Spleen (tissue), 11 donors: ENCODE measurements at regions not wholly inside any gene's neighbourhood (a gene's known extent, or its start where the extent isn't known, plus 50 kb on each side); places are given as distances from the start of the nearest gene placed in this dataset.

Experiments used
- DNase-seq: peaks from one replicate; pipeline ENCODE4 v3.0.0-alpha.2; 2020
- H3K27ac ChIP-seq, 8 donors: fragments of 200-600 bp; sonication (generic) in 7 of 8; 1 replicate in 4 of 8; 2 replicates in 4 of 8; pipeline versions ENCODE4 v1.5.0 to v1.8.0; 2016 to 2021; ENCODE audit warnings: inconsistent platforms in 4 of 8, mild to moderate bottlenecking in 4 of 8, moderate library complexity in 1 of 8
- H3K27me3 ChIP-seq, 7 donors: fragments of 200-600 bp; sonication (generic) in 6 of 7; replicated peaks in 1 of 7; 1 replicate in 4 of 7; 2 replicates in 3 of 7; pipeline versions ENCODE4 v1.5.0 to v1.8.0; 2016 to 2021; ENCODE audit warnings: inconsistent platforms in 3 of 7, mild to moderate bottlenecking in 1 of 7
- H3K36me3 ChIP-seq, 6 donors: fragments of 200-600 bp; sonication (generic) in 5 of 6; 1 replicate in 4 of 6; 2 replicates in 2 of 6; pipeline versions ENCODE4 v1.5.0 to v1.8.0; 2016 to 2021; ENCODE audit warnings: inconsistent platforms in 2 of 6
- H3K4me1 ChIP-seq, 6 donors: fragments of 200-600 bp; sonication (generic) in 5 of 6; 1 replicate in 3 of 6; 2 replicates in 3 of 6; pipeline versions ENCODE4 v1.5.0 to v1.8.0; 2016 to 2021; ENCODE audit warnings: inconsistent platforms in 3 of 6
- H3K4me3 ChIP-seq, 8 donors: fragments of 200-600 bp; sonication (generic) in 7 of 8; 1 replicate in 4 of 8; 2 replicates in 4 of 8; pipeline versions ENCODE4 v1.5.0 to v1.8.0; 2016 to 2021; ENCODE audit warnings: inconsistent platforms in 4 of 8, mild to moderate bottlenecking in 4 of 8, moderate library complexity in 2 of 8
- H3K9me3 ChIP-seq, 8 donors: fragments of 200-600 bp; sonication (generic) in 7 of 8; 1 replicate in 4 of 8; 2 replicates in 4 of 8; pipeline versions ENCODE4 v1.5.0 to v1.8.0; 2016 to 2021; ENCODE audit warnings: inconsistent platforms in 4 of 8
- CTCF ChIP-seq, 11 experiments: fragments of 200-600 bp in 7 of 11; fragments of 450-650 bp in 4 of 11; sonication (generic) in 4 of 11; IDR thresholded peaks in 8 of 11; conservative IDR thresholded peaks in 3 of 11; 1 replicate in 7 of 11; 2 replicates in 4 of 11; pipeline versions ENCODE4 v1.4.0 to v1.8.0; 2016 to 2021; ENCODE audit warnings: antibody characterized with exemption in 11 of 11, inconsistent platforms in 4 of 11, mild to moderate bottlenecking in 1 of 11
- POLR2A ChIP-seq, 3 donors: fragments of 450-650 bp; IDR thresholded peaks; one replicate each; pipeline ENCODE4 v1.5.1; 2017; ENCODE audit warnings: antibody characterized with exemption in 3 of 3, mild to moderate bottlenecking in 1 of 3
- POLR2AphosphoS5 ChIP-seq, 3 donors: sonication (generic); formaldehyde crosslinking; IDR thresholded peaks; one replicate each; pipeline ENCODE4 v1.5.1; 2017; ENCODE audit warnings: antibody characterized with exemption in 3 of 3
- WGBS, 5 donors: extraction: QIAGEN DNeasy Blood & Tissue Kit in 3 of 5; methylation state at CpG; one replicate each; pipeline versions ENCODE4 v1.1.5 to v1.1.7; 2013 to 2018; 5-methylcytosine and 5-hydroxymethylcytosine counted together
- intact Hi-C: fragments of 100-400 bp; cut with DNase I; formaldehyde crosslinking; loops from one replicate; pipeline ENCODE4 v1.15.0; 2023; ENCODE audit warnings: low total_unique reads
- donor health status: healthy with polysubstance abuse.
- donor health status: DM: no; HTN: no; CAD: no; lungs with moderate emphysema.
- donor health status: DM: no; HTN: no; CAD: no.
- donor health status: Bipolar disorder and iron deficiency.
- donor health status: healthy.
- donor health status: DM: no; HTN: no; CAD: no.
- donor health status: DM: yes; HTN: yes; CAD: no.

DNA sequence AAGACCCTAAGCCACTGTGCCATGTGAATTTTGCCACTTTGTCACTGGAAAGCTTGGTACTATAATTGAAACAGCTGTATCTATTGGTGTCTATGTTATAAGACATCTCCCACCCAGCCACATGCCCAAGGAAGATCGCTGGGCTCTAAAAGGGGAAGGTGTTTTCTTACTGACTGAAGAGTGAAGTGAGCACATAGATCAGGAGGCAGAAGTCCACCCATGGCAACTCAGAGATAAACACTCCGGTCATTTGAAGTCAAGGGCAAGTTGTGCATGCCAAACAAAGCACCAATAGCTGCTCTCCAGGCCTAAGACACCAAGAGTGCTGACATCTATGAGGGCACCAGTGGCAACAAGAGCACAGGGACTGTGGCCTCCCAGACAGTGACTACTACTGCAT is 153.8 kb downstream of the KCTD12 start:
- DNase-seq, result no peak
- intact Hi-C loops, result no loop called here
- no peaks in the 10 kb centered on the region for H3K36me3 ChIP-seq
- TF ChIP-seq POLR2A (IDR thresholded peaks at IDR 0.05) (no peak), POLR2AphosphoS5 (IDR thresholded peaks at IDR 0.05) (no peak), CTCF (IDR thresholded peaks at IDR 0.05 in 8 of 11, conservative IDR thresholded peaks at IDR 0.05 in 3 of 11) (no peak)
- no peak overlapping the region for H3K27ac ChIP-seq
- peaks cover 0 to 8% (median 0%) of the 10 kb centered on the region in 6 donors for H3K4me1 ChIP-seq
- 66 to 88% (median 75%) methylated on average over 2 of the region's 2 CpGs for WGBS, 5 donors
- H3K27me3 ChIP-seq, result no peaks in the 10 kb centered on the region
- H3K9me3 ChIP-seq, result peaks cover 0 to 12% (median 3%) of the 10 kb centered on the region in 8 donors
- H3K4me3 ChIP-seq, result no peak overlapping the region

- TF ChIP-seq POLR2A (IDR thresholded peaks at IDR 0.05) (no peak), CTCF (IDR thresholded peaks at IDR 0.05 in 8 of 11, conservative IDR thresholded peaks at IDR 0.05 in 3 of 11) (no peak), POLR2AphosphoS5 (IDR thresholded peaks at IDR 0.05) (no peak)
- no peak overlapping the region for H3K27ac ChIP-seq
- H3K36me3 ChIP-seq, result no peaks in the 10 kb centered on the region
- H3K4me3 ChIP-seq, result no peak overlapping the region
- peaks cover 0 to 12% (median 3%) of the 10 kb centered on the region in 8 donors for H3K9me3 ChIP-seq
- WGBS, 5 donors, result 74 to 90% (median 77%) methylated on average over 4 of the region's 4 CpGs
- H3K27me3 ChIP-seq, result no peaks in the 10 kb centered on the region
- intact Hi-C loops, result no loop called here
- no peak for DNase-seq
- peaks cover 0 to 17% (median 2%) of the 10 kb centered on the region in 6 donors for H3K4me1 ChIP-seq
Measured at GRCh38 chr13:76730220-76730619, 156.0 kb downstream of the KCTD12 start.

DNA sequence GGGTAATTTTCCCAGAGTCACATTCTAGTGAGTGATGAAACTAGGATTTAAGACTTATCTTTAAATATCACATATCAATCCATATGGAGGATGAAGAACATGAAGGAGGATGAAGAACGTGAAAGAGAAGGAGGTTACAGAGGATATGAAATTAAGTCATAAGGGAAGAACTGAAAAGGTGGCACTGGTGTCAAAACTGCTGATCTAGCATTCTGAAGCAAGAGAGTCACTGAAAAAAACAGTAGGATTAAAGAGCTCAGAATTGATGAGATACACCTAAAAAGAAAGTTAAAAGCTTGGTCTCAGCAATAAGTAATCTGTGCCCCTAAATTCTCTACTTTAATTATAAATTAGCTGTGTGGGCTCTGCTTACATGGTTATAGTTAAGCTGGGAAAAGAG is 156.5 kb downstream of the KCTD12 start:
- 31 to 83% (median 50%) methylated on average over 1 of the region's 1 CpG for WGBS, 5 donors
- Histone ChIP-seq H3K36me3 (no peaks in the 10 kb centered on the region), H3K4me3 (no peak overlapping the region), H3K9me3 (peaks cover 0 to 12% (median 3%) of the 10 kb centered on the region in 8 donors), H3K4me1 (peaks cover 2 to 23% (median 7%) of the 10 kb centered on the region in 6 donors), H3K27me3 (no peaks in the 10 kb centered on the region), H3K27ac (no peak overlapping the region)
- DNase-seq, result no peak
- no peak for TF ChIP-seq POLR2A (IDR thresholded peaks at IDR 0.05)
- no peak for TF ChIP-seq CTCF (IDR thresholded peaks at IDR 0.05 in 8 of 11, conservative IDR thresholded peaks at IDR 0.05 in 3 of 11)
- no peak for TF ChIP-seq POLR2AphosphoS5 (IDR thresholded peaks at IDR 0.05)
- intact Hi-C loops, result no loop called here

GRCh38 chr13:76725896-76726295 is 160.3 kb downstream of the KCTD12 start:
- Histone ChIP-seq H3K36me3 (no peaks in the 10 kb centered on the region), H3K27me3 (no peaks in the 10 kb centered on the region), H3K9me3 (peaks cover 0 to 12% (median 3%) of the 10 kb centered on the region in 8 donors), H3K4me1 (peaks cover 18 to 61% (median 25%) of the 10 kb centered on the region in 6 donors), H3K27ac (peak overlapping the region in 3 of 8 donors; percentile 23 to 72 (median 30)), H3K4me3 (no peak overlapping the region)
- TF ChIP-seq POLR2A (IDR thresholded peaks at IDR 0.05), result no peak
- TF ChIP-seq CTCF (IDR thresholded peaks at IDR 0.05 in 8 of 11, conservative IDR thresholded peaks at IDR 0.05 in 3 of 11), result no peak
- TF ChIP-seq POLR2AphosphoS5 (IDR thresholded peaks at IDR 0.05), result no peak
- WGBS, 5 donors, result 38 to 62% (median 51%) methylated on average over 1 of the region's 1 CpG
- intact Hi-C loops, result no loop called here
- no peak for DNase-seq
